Activated T-cell treated with anti-CD3 and anti-CD28 coated beads, Interleukin-2, amount 50 U/mL, for 72 hours (primary cell): ENCODE measurements at regions not wholly inside any gene's neighbourhood (a gene's known extent, or its start where the extent isn't known, plus 50 kb on each side); places are given as distances from the start of the nearest gene placed in this dataset.
A peak's percentile ranks its signal among the peaks of the same experiment; 100 is the strongest.

ENCODE experiments used
- ATAC-seq, 2 donors: fragments of 150-1000 bp; cut with Tn5 transposase; replicated peaks in 1 of 2; 2 replicates each; pipeline ENCODE4 v1.10.0; 2021; ENCODE audit warnings: moderate library complexity in 2 of 2, mild to moderate bottlenecking in 1 of 2
- DNase-seq, 2 donors: peaks; one replicate each; pipeline ENCODE4 v3.0.0; 2021 to 2022; ENCODE audit warnings: mixed read lengths in 1 of 2
- H3K27ac Mint-ChIP-seq: one replicate; pipeline ENCODE4 v1.8.0; 2022; ENCODE audit warnings: mild to moderate bottlenecking, moderate library complexity, mixed read lengths
- H3K27me3 Mint-ChIP-seq: one replicate; pipeline ENCODE4 v1.8.0; 2022; ENCODE audit warnings: low read depth, mixed read lengths
- H3K36me3 Mint-ChIP-seq, 2 donors: one replicate each; pipeline ENCODE4 v1.8.0; 2022; ENCODE audit warnings: mixed read lengths in 2 of 2, mild to moderate bottlenecking in 1 of 2; ENCODE audit not compliant: insufficient read depth in 2 of 2
- H3K4me1 Mint-ChIP-seq: one replicate; pipeline ENCODE4 v1.8.0; 2022; ENCODE audit warnings: low read depth, mixed read lengths
- H3K4me3 Mint-ChIP-seq, 2 donors: one replicate each; pipeline ENCODE4 v1.8.0; 2022; ENCODE audit warnings: mild to moderate bottlenecking in 2 of 2, mixed read lengths in 2 of 2, moderate library complexity in 2 of 2
- H3K9me3 Mint-ChIP-seq, 2 donors: one replicate each; pipeline ENCODE4 v1.8.0; 2022; ENCODE audit warnings: mixed read lengths in 2 of 2

DNA sequence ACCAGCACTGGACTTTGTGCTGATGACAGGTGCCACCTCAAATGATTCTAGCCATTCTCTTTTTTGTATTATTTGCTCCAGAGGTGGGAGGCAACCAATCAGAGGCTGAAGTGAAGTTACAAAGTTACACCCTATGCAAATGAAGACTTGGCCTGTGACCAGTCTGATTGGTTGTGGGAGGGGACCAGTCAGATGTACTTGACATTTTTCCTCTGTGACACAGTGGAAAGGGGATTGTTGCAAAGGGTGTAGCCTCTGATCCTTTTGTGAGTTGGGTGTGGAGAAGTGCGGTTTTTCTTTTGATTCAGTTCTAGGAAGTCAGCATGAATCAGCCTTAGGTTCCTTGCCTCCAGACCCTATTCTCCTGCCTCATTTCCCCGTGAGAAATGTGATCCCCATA lies 244.0 kb downstream of the ARL6IP6 start:
- no peaks in the 10 kb centered on the region for H3K27me3 Mint-ChIP-seq
- no peak for DNase-seq
- no peaks in the 10 kb centered on the region for H3K36me3 Mint-ChIP-seq
- H3K9me3 Mint-ChIP-seq = no peaks in the 10 kb centered on the region
- H3K27ac Mint-ChIP-seq = no peak overlapping the region
- H3K4me3 Mint-ChIP-seq = no peak overlapping the region
- no peaks in the 10 kb centered on the region for H3K4me1 Mint-ChIP-seq
- ATAC-seq = no peak

GRCh38 chr2:152961351-152961750 lies 242.9 kb downstream of the ARL6IP6 start:
- H3K27me3 Mint-ChIP-seq = no peaks in the 10 kb centered on the region
- ATAC-seq (no peak), DNase-seq (no peak)
- H3K9me3 Mint-ChIP-seq = no peaks in the 10 kb centered on the region
- no peaks in the 10 kb centered on the region for H3K4me1 Mint-ChIP-seq
- no peak overlapping the region for H3K4me3 Mint-ChIP-seq
- H3K27ac Mint-ChIP-seq = no peak overlapping the region
- H3K36me3 Mint-ChIP-seq = no peaks in the 10 kb centered on the region

DNA sequence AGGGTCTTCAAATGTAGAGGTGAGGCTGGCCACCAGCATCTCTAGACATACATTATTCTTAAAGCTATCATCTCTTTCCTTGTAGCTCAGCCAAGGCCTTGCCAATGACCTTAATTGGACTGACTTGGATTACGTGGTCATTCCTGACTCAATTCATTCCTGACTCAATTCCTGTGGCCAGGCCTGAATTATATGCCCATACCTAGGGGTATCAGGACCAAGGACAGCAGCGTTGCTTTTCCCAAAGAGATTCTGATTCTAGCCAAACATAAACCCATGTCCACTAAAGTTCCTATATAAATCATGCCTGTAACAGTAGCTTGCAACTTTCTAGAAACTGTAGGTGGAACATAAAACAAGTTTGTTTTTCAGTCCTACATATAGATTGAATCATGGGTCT lies 231.7 kb downstream of the ARL6IP6 start:
- Mint-ChIP-seq H3K27ac (no peak overlapping the region), H3K27me3 (no peaks in the 10 kb centered on the region), H3K4me3 (no peak overlapping the region), H3K36me3 (no peaks in the 10 kb centered on the region), H3K4me1 (no peaks in the 10 kb centered on the region), H3K9me3 (no peaks in the 10 kb centered on the region)
- no peak for ATAC-seq
- no peak for DNase-seq

DNA sequence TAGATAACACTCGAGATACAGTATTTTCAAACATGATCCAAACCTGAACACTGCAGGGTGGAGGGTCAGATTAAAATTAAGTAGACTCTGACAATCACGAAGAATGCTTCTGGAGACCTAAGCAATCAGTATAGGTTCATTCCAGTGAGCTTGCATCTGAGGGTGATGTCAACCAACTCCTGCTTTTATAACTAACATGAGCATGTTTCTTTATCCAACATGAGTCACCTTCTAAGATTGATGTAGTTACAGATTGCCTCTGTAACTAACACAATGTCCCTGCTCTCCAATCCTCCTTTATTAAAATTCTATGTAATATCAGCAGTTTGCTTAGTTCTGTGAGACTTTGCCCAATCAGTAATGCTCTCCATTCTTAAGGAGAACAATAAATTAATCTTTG lies 225.7 kb downstream of the ARL6IP6 start:
- Mint-ChIP-seq H3K4me3 (no peak overlapping the region), H3K27ac (no peak overlapping the region), H3K36me3 (no peaks in the 10 kb centered on the region), H3K4me1 (no peaks in the 10 kb centered on the region), H3K9me3 (peaks cover 2 to 5% of the 10 kb centered on the region in 2 donors), H3K27me3 (no peaks in the 10 kb centered on the region)
- ATAC-seq (no peak), DNase-seq (no peak)

- DNase-seq (no peak), ATAC-seq (no peak)
- Mint-ChIP-seq H3K27ac (no peak overlapping the region), H3K4me1 (no peaks in the 10 kb centered on the region), H3K4me3 (no peak overlapping the region), H3K36me3 (no peaks in the 10 kb centered on the region), H3K9me3 (peaks cover 7 to 8% of the 10 kb centered on the region in 2 donors), H3K27me3 (no peaks in the 10 kb centered on the region)
Measured at GRCh38 chr2:152942940-152943440, 224.6 kb downstream of the ARL6IP6 start.

- Mint-ChIP-seq H3K4me3 (no peak overlapping the region), H3K27ac (no peak overlapping the region), H3K9me3 (no peaks in the 10 kb centered on the region), H3K4me1 (no peaks in the 10 kb centered on the region), H3K27me3 (no peaks in the 10 kb centered on the region), H3K36me3 (no peaks in the 10 kb centered on the region)
- no peak for ATAC-seq
- no peak for DNase-seq
Measured at GRCh38 chr2:152930501-152930900, 212.1 kb downstream of the ARL6IP6 start.

DNA sequence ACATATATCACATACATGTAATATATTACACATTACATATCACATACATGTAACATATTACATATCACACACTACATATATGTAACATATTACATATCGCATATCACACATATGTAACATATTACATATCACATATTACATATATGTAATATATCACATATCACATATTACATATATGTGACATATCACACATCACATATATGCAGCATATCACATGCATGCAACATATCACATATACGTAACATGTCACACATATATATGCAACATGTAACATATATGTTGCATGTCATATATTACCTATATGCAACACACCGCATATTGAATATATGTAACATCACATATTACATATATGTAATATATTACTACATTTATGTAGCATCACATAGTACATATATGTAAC lies 211.2 kb downstream of the ARL6IP6 start:
- Mint-ChIP-seq H3K36me3 (no peaks in the 10 kb centered on the region), H3K4me3 (no peak overlapping the region), H3K4me1 (no peaks in the 10 kb centered on the region), H3K27ac (no peak overlapping the region), H3K9me3 (no peaks in the 10 kb centered on the region), H3K27me3 (no peaks in the 10 kb centered on the region)
- ATAC-seq (no peak), DNase-seq (no peak)

DNA sequence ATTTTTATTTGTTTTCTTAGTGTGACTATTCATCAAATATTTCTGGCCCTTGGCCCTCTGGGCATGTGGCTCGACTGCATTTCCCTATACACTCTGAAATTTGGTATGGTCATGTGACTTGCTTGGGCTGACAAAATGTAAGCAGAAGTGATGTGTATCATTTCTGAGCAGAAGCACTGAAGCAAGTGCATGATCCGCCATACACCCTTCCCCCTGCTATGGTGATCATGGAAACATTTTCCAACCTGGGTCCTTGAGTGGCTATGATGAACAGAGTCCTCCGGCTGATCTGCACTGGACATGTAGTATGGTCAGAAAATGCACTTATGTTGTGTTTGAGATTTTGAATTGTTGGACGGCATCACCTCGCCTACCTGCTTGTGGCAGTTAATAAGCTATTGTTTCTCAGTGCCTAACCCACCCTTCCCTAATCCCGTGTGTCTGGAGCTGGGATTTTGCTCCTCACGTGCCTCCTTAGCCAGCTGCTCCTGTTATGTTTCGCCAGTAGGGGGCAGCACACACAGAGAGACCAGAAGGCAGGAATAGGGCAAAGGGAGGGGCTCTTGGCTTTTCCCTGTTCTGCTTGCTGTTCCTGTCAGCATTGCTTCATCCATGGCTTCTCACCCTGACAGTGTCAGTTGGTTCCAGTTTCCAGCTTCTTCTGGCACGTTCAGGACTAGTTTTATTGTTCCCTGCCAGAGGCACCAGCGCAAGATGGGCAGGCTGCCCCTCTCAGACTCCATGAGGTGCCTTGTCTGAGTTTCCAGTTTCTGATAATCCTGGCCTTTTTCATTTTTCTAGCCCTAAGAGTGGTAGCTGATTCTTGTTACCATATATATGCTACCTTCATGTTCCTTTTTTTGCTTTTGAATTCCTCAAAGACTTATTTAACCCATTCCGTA lies 207.4 kb downstream of the ARL6IP6 start:
- Mint-ChIP-seq H3K27ac (no peak overlapping the region), H3K36me3 (no peaks in the 10 kb centered on the region), H3K4me1 (no peaks in the 10 kb centered on the region), H3K4me3 (no peak overlapping the region), H3K9me3 (peaks cover 0 to under 1% of the 10 kb centered on the region in 2 donors), H3K27me3 (no peaks in the 10 kb centered on the region)
- DNase-seq (peak; percentile 46 to 65), ATAC-seq (peak; percentile 28 to 53)

GRCh38 chr2:152924722-152925121 lies 206.3 kb downstream of the ARL6IP6 start:
- no peak overlapping the region for H3K4me3 Mint-ChIP-seq
- no peak overlapping the region for H3K27ac Mint-ChIP-seq
- H3K36me3 Mint-ChIP-seq = no peaks in the 10 kb centered on the region
- DNase-seq = no peak
- H3K27me3 Mint-ChIP-seq = no peaks in the 10 kb centered on the region
- H3K9me3 Mint-ChIP-seq = peaks cover 0 to 4% of the 10 kb centered on the region in 2 donors
- ATAC-seq = no peak
- H3K4me1 Mint-ChIP-seq = no peaks in the 10 kb centered on the region

- no peaks in the 10 kb centered on the region for H3K36me3 Mint-ChIP-seq
- H3K4me3 Mint-ChIP-seq = no peak overlapping the region
- no peak for ATAC-seq
- H3K4me1 Mint-ChIP-seq = no peaks in the 10 kb centered on the region
- no peak for DNase-seq
- H3K9me3 Mint-ChIP-seq = peaks cover 0 to 4% of the 10 kb centered on the region in 2 donors
- H3K27ac Mint-ChIP-seq = no peak overlapping the region
- no peaks in the 10 kb centered on the region for H3K27me3 Mint-ChIP-seq
Measured at GRCh38 chr2:152924219-152924618, 205.8 kb downstream of the ARL6IP6 start.

DNA sequence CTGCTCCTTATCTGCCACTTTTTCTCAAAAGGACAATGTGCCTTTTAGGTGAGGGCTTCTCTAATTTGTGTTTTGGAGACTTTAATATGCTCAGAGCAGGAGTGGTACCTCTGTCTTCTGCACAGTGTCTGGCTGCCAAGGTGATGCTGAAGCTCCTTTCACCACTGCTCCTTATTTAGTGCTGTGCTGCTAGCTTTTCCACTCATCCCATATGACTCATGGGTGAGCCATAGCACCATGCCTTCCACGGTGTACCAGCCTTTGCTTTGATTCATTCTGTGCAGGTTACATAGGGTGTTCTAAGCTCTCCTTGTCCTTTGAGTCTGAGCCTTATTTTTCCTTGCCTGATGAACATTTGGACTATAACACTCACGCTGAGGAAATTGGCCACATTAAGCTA lies 202.4 kb downstream of the ARL6IP6 start:
- peaks cover 0 to 4% of the 10 kb centered on the region in 2 donors for H3K9me3 Mint-ChIP-seq
- H3K36me3 Mint-ChIP-seq = no peaks in the 10 kb centered on the region
- no peak overlapping the region for H3K27ac Mint-ChIP-seq
- no peaks in the 10 kb centered on the region for H3K27me3 Mint-ChIP-seq
- DNase-seq (no peak), ATAC-seq (no peak)
- H3K4me3 Mint-ChIP-seq = no peak overlapping the region
- no peaks in the 10 kb centered on the region for H3K4me1 Mint-ChIP-seq

DNA sequence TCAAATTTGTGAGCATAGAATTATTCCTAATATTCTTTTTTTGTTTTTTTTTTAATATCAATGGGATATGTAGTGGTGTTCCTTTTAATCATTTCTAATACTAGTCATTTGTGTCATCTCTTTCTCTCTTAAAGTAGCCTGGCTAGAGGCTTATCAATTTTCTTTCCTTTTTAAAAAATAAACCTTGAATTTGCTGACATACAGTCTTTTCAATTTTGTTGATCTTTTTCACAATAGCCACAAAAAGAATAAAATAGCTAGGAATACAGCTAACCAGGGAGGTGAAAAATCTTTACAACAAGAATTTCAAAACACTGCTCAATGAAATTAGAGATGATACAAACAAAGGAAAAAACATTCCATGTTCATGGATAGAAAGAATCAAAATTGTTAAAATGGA lies 192.6 kb downstream of the ARL6IP6 start:
- Mint-ChIP-seq H3K4me1 (no peaks in the 10 kb centered on the region), H3K36me3 (peaks cover 0 to 1% of the 10 kb centered on the region in 2 donors), H3K27ac (no peak overlapping the region), H3K4me3 (no peak overlapping the region), H3K9me3 (peaks cover 0 to 2% of the 10 kb centered on the region in 2 donors), H3K27me3 (peaks cover 6% of the 10 kb centered on the region)
- ATAC-seq (no peak), DNase-seq (no peak)

GRCh38 chr2:152907046-152907445 lies 188.6 kb downstream of the ARL6IP6 start:
- peaks cover 6% of the 10 kb centered on the region for H3K27me3 Mint-ChIP-seq
- H3K36me3 Mint-ChIP-seq = no peaks in the 10 kb centered on the region
- no peak for ATAC-seq
- H3K9me3 Mint-ChIP-seq = peaks cover 0 to 4% of the 10 kb centered on the region in 2 donors
- no peak for DNase-seq
- H3K4me1 Mint-ChIP-seq = no peaks in the 10 kb centered on the region
- H3K4me3 Mint-ChIP-seq = no peak overlapping the region
- H3K27ac Mint-ChIP-seq = no peak overlapping the region

DNA sequence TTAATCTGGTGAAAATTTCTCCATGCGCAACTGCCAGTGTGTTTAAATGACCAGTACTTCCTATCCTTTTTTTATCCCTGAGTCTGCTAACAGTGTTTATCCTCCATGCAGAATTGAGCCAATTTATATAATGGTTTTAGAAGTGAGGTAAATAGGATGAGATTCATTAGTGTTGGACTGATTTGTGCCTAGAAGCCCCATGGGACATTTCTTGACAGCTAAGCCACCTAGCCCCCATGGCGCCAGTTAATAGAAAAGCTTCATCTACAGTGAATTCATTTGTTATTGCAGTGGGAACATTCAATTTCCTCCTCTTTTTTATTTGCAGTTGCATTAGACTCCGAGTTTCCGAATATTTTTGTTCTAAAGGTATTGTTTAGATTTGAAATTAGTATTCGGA lies 175.6 kb downstream of the ARL6IP6 start:
- no peak overlapping the region for H3K27ac Mint-ChIP-seq
- ATAC-seq = no peak
- no peaks in the 10 kb centered on the region for H3K4me1 Mint-ChIP-seq
- peaks cover 3% of the 10 kb centered on the region for H3K27me3 Mint-ChIP-seq
- peaks cover 2% of the 10 kb centered on the region in 2 donors for H3K9me3 Mint-ChIP-seq
- H3K36me3 Mint-ChIP-seq = no peaks in the 10 kb centered on the region
- no peak for DNase-seq
- no peak overlapping the region for H3K4me3 Mint-ChIP-seq
